Mesothelial cell of epicardium (in vitro differentiated cells): ENCODE measurements at regions not wholly inside any gene's neighbourhood (a gene's known extent, or its start where the extent isn't known, plus 50 kb on each side); places are given as distances from the start of the nearest gene placed in this dataset.

Experiments
- DNase-seq, 2 experiments: peaks; one replicate each; pipeline ENCODE4 v3.0.0; 2021; ENCODE audit warnings: low spot score in 2 of 2; ENCODE audit not compliant: unreplicated experiment in 2 of 2
- H3K27ac Mint-ChIP-seq: 2 replicates; pipeline ENCODE4 v1.8.0; 2021; ENCODE audit warnings: mixed read lengths
- H3K27me3 Mint-ChIP-seq: 2 replicates; pipeline ENCODE4 v1.8.0; 2021; ENCODE audit warnings: low read depth, mixed read lengths
- H3K36me3 Mint-ChIP-seq: 2 replicates; pipeline ENCODE4 v1.8.0; 2021; ENCODE audit warnings: mixed read lengths
- H3K4me1 Mint-ChIP-seq: 2 replicates; pipeline ENCODE4 v1.8.0; 2021; ENCODE audit warnings: mixed read lengths
- H3K4me3 Mint-ChIP-seq: 2 replicates; pipeline ENCODE4 v1.8.0; 2021; ENCODE audit warnings: mild to moderate bottlenecking, moderate library complexity, mixed read lengths
- H3K9me3 Mint-ChIP-seq: 2 replicates; pipeline ENCODE4 v1.8.0; 2021; ENCODE audit warnings: mixed read lengths
- TF ChIP-seq, protein P1 (sequence below): fragments of 200-600 bp; sonication (generic); IDR thresholded peaks from one replicate; pipeline ENCODE4 v1.5.0; 2021; ENCODE audit warnings: antibody characterized with exemption; ENCODE audit not compliant: unreplicated experiment

DNA sequence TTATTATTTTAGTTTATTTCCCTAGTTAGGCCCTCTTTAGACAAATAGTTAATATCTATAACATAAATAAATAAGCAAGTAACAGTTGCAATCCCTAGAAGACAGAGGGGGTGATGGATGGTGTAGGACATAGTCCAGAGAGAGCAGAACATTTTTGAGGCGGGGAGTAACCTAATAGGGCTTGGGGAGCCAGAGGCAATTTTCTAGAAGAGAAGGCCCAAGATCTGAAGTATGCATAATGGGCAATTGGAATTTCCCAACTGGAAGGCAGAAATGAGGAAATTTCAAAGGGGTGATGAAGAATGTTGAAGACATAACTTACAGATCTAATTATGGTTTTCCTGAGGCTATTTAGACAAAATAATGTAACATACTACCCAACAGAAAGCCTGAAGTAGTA is 525.7 kb downstream of the TUSC7 start:
- H3K9me3 Mint-ChIP-seq, result peaks cover 8% of the 10 kb centered on the region
- TF ChIP-seq, protein P1, sequence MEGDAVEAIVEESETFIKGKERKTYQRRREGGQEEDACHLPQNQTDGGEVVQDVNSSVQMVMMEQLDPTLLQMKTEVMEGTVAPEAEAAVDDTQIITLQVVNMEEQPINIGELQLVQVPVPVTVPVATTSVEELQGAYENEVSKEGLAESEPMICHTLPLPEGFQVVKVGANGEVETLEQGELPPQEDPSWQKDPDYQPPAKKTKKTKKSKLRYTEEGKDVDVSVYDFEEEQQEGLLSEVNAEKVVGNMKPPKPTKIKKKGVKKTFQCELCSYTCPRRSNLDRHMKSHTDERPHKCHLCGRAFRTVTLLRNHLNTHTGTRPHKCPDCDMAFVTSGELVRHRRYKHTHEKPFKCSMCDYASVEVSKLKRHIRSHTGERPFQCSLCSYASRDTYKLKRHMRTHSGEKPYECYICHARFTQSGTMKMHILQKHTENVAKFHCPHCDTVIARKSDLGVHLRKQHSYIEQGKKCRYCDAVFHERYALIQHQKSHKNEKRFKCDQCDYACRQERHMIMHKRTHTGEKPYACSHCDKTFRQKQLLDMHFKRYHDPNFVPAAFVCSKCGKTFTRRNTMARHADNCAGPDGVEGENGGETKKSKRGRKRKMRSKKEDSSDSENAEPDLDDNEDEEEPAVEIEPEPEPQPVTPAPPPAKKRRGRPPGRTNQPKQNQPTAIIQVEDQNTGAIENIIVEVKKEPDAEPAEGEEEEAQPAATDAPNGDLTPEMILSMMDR, result no peak
- no peaks in the 10 kb centered on the region for H3K36me3 Mint-ChIP-seq
- H3K27ac Mint-ChIP-seq, result no peak overlapping the region
- H3K27me3 Mint-ChIP-seq, result no peaks in the 10 kb centered on the region
- H3K4me1 Mint-ChIP-seq, result peaks cover 5% of the 10 kb centered on the region
- no peak for DNase-seq
- H3K4me3 Mint-ChIP-seq, result no peak overlapping the region

DNA sequence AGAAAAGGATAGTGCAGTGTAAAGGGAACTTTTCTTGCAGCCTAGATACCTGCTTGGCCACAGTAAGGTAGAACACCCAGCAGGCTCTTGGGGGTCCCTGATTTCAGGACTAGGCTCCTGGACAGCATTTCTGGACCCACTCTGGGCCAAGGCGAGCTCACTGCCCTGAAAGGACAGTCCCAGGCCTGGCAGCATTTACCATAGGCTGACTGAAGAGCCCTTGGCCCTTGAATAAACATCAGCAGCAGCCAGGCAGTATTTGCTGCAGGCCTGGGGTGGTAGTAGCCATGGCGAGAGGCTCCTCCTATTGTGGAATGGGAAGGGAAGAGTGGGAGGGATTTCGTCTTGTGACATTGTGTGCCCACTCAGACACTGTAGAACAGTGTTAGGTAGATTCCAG is 529.2 kb downstream of the TUSC7 start:
- H3K27ac Mint-ChIP-seq, result no peak overlapping the region
- no peak overlapping the region for H3K4me3 Mint-ChIP-seq
- H3K4me1 Mint-ChIP-seq, result peaks cover 5% of the 10 kb centered on the region
- H3K36me3 Mint-ChIP-seq, result no peaks in the 10 kb centered on the region
- H3K27me3 Mint-ChIP-seq, result peaks cover 2% of the 10 kb centered on the region
- TF ChIP-seq, protein P1, result no peak
- no peak for DNase-seq
- H3K9me3 Mint-ChIP-seq, result peaks cover 4% of the 10 kb centered on the region

DNA sequence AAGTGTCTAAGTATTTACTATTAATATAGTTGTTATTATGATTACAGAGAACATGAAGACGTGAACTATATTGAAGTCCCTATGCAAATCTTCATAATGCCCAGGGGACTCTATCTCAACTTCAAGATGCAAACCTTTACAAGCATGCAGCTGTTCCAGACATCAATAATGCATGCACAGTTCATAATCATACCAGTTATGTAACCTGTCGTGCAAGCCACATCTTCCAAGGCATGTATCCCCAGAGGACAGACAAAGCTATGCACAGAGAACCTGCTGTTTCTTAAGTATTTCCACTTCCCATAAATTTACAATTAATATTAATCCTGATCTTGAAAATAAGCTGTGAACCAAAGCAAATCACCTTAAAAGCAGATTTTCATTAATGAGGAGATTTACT is 534.1 kb downstream of the TUSC7 start:
- TF ChIP-seq, protein P1, result no peak
- H3K36me3 Mint-ChIP-seq, result no peaks in the 10 kb centered on the region
- no peaks in the 10 kb centered on the region for H3K9me3 Mint-ChIP-seq
- H3K27ac Mint-ChIP-seq, result no peak overlapping the region
- peaks cover 2% of the 10 kb centered on the region for H3K27me3 Mint-ChIP-seq
- H3K4me1 Mint-ChIP-seq, result peaks cover 4% of the 10 kb centered on the region
- no peak for DNase-seq
- no peak overlapping the region for H3K4me3 Mint-ChIP-seq

DNA sequence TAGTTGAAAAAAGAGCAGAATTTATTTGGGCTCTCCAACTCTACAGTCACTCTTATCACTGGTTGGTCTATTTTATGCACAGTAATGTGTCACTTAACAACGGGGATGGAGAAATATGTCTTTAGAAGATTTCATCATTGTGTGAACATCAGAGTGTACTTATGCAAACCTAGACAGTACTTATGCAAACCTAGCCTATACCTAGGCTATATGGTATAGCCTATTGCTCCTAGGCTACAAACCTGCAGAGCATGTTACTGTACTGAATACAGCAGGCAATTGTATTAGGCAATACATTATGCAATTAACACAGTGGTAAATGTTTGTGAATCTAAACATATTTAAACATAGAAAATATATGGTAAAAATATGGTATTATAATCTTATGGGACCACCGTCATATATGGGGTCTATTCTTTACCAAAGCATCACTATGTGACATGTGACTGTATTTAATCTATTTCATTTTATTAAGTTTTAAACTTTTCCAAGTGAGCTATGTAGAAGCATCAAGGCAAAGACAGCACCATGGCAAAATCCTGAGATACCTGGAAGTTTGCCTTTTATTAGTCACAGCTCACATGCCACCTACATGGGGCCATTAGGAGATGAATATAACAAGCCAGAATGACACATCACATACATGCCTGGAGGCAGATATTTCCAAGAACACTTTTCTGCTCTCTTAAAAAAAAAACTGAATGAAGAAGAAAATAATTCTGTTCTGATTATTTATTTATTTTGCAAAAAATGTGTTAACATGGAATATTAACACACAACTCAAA is 537.4 kb downstream of the TUSC7 start:
- no peak overlapping the region for H3K4me3 Mint-ChIP-seq
- H3K27me3 Mint-ChIP-seq, result peaks cover 2% of the 10 kb centered on the region
- no peaks in the 10 kb centered on the region for H3K9me3 Mint-ChIP-seq
- no peak for DNase-seq
- H3K27ac Mint-ChIP-seq, result no peak overlapping the region
- peaks cover 4% of the 10 kb centered on the region for H3K4me1 Mint-ChIP-seq
- H3K36me3 Mint-ChIP-seq, result no peaks in the 10 kb centered on the region
- TF ChIP-seq, protein P1, result no peak

DNA sequence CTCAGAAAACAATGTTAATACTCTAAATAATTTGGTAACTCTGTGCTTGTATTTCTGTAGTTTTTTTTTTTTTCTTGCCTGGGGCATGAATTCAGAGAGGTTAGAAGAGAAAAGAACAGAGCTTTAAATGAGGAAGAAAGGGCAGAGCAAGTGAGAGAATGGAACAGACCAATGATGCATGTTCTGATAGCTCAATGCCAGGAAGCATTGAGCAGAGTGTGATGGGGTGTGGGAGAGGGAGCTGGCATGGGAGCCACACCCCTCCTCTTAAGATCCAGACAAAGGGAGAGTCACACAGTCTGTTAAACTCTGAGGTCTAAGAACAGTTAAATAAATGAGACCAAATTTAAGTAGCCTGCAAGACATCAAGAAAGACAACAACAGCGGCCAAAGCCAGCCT is 538.6 kb downstream of the TUSC7 start:
- H3K36me3 Mint-ChIP-seq, result no peaks in the 10 kb centered on the region
- no peak overlapping the region for H3K27ac Mint-ChIP-seq
- no peaks in the 10 kb centered on the region for H3K9me3 Mint-ChIP-seq
- H3K27me3 Mint-ChIP-seq, result no peaks in the 10 kb centered on the region
- TF ChIP-seq, protein P1, result no peak
- DNase-seq, result no peak
- H3K4me3 Mint-ChIP-seq, result no peak overlapping the region
- peaks cover 4% of the 10 kb centered on the region for H3K4me1 Mint-ChIP-seq
